HG02852 (cell line): ENCODE measurements at regions not wholly inside any gene's neighbourhood (a gene's known extent, or its start where the extent isn't known, plus 50 kb on each side); places are given as distances from the start of the nearest gene placed in this dataset.

Source experiments
- ATAC-seq: cut with Tn5 transposase; IDR thresholded peaks from one replicate; pipeline ENCODE4 v1.9.1; 2021; ENCODE audit warnings: mild to moderate bottlenecking, moderate library complexity; ENCODE audit not compliant: unreplicated experiment

GRCh38 chr11:8740129-8740528, 57.5 kb downstream of the RPL27A start:
- ATAC-seq: no peak

- no peak for ATAC-seq
Measured at GRCh38 chr11:8744423-8744822, 61.8 kb downstream of the RPL27A start.

DNA sequence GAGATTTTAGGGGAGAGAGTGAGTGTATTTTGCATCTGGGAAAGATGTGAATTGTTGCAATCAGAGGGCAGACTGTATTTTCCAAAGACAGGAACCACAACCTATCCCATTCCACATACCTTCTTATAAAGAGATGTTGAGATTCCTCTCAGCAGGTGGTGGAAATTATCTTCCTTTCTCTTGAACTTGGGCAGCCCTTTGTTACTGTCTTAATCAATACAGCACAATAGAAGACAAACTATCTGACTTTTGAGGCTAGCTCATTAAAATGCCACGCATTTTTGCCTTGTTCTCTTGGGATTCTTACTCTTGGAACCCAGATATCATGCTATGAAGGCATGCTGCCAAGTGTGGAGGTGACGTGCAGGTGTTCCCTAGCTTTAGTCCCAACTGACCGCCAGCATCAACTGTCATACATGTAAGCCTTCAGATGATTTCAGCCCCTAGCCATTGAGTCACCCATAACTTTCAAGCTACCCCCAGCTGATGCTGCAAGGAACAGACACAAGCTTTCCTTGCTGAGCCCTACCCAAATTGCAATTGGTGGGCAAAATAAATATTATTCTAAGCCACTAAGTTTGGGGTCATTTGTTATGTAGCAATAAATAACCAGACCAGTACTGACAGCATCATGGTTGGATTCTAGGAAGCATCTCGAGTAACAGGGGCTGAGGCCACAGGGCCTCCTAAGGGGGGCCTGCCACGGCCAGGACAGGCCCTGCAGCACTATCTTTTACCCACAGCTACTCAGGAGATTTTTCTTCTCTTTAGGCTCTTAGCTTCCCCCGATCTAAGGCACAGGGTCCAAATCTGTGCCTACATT, 63.0 kb downstream of the RPL27A start:
- ATAC-seq: no peak

- no peak for ATAC-seq
Measured at GRCh38 chr11:8746331-8746974, 63.9 kb downstream of the RPL27A start.

DNA sequence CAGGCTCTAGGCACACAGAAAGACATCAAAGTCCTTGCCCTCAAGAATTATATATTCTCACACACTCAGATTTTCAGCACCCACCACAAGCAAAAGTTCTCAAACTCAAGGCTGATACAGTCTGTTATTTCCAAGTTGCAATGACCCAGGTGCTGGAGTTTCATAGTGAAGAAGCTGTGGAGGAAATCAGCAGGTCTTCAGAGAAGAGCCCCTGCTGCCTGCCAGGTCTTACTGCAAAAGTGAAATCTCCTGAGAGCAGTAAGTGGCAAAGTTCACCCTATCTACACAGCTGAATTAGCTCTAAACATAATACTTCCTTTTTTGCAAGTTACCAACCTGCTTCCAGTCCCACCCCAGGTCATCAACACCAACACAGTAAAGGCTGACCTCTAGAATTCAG, 64.6 kb downstream of the RPL27A start:
- no peak for ATAC-seq

DNA sequence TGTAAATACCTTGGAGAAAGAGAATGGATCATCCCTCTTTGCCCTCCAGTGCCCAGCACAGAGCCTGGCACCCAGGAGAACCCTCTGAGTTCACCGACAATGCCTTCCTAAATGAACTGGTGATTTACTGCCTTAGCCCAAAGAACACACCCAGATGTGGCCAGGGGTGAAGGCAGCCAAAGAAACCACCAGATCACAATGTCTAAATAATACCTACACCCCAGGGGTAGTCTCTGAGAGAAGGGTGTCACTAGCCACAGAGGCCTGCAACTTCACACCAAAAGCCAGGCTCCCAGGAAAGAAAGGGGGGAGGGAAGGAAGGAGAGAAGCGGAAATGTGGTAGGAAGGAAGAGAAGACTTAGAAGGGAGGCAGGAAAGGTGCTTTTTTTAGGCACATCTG, 65.7 kb downstream of the RPL27A start:
- no peak for ATAC-seq

DNA sequence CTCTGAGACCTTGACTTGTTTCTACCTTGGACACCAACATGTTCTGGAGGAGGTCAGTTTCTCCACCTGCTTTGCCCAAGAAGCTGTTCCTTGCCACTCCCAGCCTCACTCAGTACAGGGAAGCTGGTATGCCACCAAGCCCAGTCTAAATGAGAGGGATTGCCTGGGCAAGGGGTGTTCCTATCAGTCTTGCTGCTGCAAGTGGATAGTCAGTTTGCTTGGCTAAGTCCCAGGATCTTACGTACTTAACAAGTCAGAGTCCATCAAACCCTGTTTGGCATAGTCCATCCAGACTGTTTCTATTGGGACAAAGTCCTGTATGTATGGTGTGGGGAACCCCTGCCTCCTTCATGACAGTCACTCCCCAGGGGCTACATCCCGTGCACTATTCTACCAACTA, 66.6 kb downstream of the RPL27A start:
- no peak for ATAC-seq

- no peak for ATAC-seq
Measured at GRCh38 chr11:8754241-8754640, 71.6 kb downstream of the RPL27A start.

- no peak for ATAC-seq
Measured at GRCh38 chr11:8756201-8756600, 73.6 kb downstream of the RPL27A start.

DNA sequence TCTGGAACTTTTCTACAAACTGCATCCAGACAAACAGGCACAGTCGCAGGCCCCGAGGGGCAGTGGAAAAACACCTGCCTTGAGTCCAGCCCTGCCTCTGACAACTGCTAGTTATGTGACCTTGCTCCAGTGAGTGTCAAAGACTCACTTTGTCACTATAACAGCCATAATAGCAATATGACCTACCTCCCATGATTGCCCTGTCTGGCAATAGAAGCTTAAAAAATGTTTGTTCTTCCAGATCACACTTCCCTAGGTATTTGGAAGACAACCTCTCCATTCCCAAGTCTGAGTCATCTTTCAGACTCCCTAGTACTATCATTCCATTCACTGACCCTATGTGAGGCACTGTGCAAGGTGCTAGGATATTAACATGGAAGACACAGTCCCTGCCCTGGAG, 74.5 kb downstream of the RPL27A start:
- ATAC-seq: no peak

GRCh38 chr11:8757533-8757932, 74.9 kb downstream of the RPL27A start:
- no peak for ATAC-seq

DNA sequence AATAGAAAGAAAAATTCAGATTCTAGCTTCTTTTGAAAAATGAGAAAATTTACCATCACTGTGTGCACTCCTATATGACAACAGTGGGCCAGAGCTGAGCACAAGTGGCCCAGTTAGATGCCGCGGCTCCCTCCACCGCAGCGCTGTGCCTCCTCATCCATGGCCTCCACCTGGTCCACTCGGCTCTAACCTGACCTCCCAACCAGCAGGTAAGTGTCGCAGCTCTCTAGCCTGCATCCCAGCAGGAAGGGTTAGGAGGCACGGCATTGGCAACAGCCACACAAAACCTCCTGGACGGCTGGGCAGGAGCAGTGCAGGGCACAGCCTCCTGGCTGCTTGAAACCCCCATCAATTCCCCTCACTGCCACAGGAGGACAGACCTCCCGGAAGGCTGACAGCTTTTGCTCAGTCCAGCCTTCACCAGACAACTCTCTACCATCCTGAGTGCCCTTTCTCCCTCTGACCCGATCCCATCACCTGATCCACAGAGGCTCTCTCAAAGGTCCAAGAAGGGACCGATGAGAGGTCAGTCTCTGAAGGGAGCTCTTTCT, 76.1 kb downstream of the RPL27A start:
- ATAC-seq: no peak

- no peak for ATAC-seq
Measured at GRCh38 chr11:8759634-8760033, 77.0 kb downstream of the RPL27A start.

- no peak for ATAC-seq
Measured at GRCh38 chr11:8760896-8761295, 78.3 kb downstream of the RPL27A start.

- ATAC-seq: no peak
Measured at GRCh38 chr11:8763070-8763685, 80.6 kb downstream of the RPL27A start.

GRCh38 chr11:8765294-8765693, 82.7 kb downstream of the RPL27A start:
- ATAC-seq: no peak

DNA sequence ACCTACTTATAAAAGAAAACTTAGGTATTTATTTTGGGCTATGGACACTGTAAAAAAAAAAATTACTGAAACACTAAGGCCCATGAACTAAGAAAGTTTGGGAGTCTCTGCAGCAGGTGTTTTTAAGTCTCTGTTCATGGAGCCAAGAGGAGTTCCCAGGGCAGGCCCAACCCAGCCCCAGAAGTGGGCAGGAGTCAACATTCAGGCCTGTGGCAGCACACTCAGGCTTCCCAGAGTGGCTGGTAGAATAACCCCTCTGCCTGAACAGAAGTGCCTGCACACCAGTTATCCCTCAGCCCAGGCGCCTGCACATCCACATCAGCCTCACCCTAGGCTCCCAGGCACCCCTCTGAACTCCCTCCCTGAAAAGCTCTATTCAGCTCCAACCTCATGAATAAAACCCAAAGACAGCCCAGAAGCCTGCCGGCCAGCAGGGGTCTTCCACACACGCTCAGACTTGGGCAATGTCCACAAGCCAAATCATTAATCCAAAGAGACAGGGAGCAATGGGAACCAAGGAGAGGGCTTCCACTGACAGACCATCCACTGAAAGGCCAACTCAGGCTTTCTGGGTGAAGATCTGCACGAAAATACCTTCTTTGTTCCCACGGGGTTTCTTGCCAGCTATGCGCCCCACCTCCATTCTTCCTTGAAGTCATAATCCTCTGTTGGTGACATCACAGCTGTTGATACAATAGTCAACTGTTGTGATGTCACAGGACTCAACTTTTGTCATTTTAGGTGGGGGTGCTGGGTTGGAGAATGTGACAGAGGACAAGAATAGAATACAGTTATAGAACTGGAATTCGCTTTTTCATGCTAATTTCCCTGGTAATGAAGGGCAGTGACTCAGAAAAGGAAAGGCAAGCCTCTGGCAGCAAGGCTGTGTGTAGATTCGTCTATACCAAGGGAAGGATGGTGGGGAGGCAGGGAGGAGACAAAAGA, 83.7 kb downstream of the RPL27A start:
- ATAC-seq: no peak

DNA sequence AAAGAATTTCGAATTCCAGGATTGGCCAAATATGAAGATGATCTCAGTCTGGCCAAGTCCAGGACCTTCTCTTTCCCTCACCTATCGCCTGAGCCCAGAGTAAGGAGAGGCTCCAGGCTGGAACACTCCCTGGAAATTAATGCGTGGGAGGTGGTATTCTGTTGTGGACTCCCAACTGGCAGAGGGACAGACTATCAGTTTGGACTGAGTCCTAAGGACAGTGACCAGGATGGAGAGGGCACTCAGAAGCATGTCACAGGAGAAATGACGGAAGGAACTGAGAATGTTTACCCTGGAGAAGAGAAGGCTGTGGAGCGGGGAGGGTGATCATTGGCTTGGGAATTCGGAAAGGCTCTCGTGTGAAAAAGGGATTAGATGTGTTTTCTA, 84.4 kb downstream of the RPL27A start:
- no peak for ATAC-seq

DNA sequence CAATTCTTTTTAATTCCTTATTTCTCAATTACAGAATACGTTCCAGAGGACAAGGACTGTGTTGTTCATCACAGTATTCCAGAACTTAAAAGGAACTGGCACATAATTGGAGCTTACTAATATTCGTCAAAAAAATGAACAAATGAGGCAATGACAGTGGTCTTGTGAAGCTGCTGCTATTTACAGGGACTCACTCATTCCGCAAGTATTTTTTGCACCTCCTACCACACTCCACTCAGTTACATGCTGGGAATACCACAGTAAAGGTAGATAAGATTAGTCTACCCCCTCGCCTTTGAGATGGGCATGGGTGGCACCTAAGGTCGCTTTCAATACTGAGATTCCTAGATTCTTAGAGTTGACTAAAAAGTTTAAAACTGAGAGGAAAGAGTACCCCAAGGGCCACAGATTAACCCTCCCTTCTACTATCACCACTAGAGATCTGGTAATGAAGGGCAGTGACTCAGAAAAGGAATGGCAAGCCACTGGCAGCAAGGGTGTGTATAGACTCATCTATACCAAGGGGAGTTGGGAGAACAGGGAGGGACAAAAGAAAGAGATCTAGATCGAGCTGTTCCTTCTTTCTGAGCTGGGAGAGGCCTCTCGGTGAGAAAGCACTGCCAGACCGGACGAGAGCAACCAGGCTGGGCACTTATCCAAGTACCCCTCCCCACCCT, 85.0 kb downstream of the RPL27A start:
- no peak for ATAC-seq

- no peak for ATAC-seq
Measured at GRCh38 chr11:8768625-8769333, 86.2 kb downstream of the RPL27A start.
